GM19328 (cell line): ENCODE measurements at regions not wholly inside any gene's neighbourhood (a gene's known extent, or its start where the extent isn't known, plus 50 kb on each side); places are given as distances from the start of the nearest gene placed in this dataset.
"Not testable (repeated sequence)": the region's sequence is repeated elsewhere in the genome, so short reads cannot be mapped to it uniquely, and the experiment has no call there.

Experiments used
- ATAC-seq: cut with Tn5 transposase; IDR thresholded peaks from one replicate; pipeline ENCODE4 v1.9.1; 2021; ENCODE audit warnings: mild to moderate bottlenecking, moderate library complexity; ENCODE audit not compliant: unreplicated experiment

DNA sequence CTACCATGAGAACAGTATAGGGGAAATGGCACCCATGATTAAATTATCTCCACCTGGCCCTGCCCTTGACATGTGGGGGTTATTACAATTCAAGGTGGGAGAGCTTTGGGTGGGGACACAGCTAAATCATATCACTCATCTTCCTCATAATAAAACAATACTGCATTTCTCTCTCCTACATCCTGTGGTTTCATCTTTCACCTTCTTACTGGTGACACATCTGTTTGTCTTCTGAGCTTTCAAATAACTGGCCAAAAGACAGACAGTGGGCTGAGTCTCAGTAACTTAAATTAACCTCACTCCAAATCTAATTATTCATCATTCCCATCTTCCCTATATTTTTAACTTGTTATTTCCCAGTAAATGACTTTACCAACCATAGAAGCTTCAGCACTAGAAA is 729.7 kb upstream of the USP15 start:
- no peak for ATAC-seq

DNA sequence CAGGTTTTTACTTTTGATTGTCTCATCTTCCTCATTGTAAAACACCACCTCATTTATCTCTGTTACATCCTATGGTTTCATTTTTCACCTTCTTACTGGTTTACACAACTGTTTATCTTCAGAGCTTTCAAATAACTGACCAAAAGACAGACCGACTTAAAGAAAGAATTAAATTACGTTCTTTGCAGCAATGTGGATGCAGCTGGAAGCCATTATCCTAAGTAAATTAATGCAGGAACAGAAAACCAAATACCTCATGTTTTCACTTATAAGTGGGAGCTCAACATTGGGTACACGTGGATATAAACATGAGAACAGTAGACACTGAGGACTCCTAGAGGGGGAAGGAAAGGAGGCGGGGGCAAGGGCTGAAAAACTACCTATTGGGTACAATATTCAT is 729.0 kb upstream of the USP15 start:
- no peak for ATAC-seq

GRCh38 chr12:61536117-61536516 is 724.1 kb upstream of the USP15 start:
- no peak for ATAC-seq

- no peak for ATAC-seq
Observed at GRCh38 chr12:61536525-61536924, 723.7 kb upstream of the USP15 start.

DNA sequence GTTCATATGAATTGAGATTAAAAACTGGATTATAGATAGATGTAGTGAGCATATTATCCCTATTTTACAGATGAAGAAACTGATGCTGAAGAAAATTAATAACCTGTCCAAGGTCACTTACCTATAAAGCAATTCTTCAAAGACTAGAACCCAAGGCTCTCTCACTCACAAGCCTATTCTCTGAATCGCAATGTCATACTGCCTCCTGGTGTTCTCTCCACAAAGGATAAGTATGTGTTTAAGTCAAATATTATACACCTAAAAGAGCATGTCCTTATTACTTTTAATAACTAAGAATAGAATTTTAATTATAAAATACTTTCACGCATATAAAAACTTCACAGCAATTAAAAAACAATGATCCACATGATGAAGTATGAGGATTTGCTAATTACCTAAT is 721.3 kb upstream of the USP15 start:
- ATAC-seq = no peak

DNA sequence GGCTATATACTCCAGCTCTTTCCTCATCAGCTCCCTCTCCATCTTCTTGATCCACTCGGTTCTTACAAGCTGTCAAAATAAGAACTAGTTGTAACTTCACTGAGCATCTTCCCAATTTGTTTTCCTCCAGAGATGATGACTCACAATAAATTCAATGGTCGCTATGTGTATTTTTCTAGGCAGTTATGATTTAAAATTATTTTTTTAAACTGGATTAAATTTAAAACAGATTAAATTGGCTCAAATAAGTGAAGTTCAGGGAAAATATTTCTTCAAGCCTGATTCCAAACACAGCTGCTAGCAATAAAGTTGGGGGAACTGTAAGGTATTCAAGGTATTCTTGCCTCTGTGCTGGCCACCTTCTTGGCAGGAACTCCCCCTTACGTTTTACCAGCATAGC is 717.7 kb upstream of the USP15 start:
- ATAC-seq = no peak

DNA sequence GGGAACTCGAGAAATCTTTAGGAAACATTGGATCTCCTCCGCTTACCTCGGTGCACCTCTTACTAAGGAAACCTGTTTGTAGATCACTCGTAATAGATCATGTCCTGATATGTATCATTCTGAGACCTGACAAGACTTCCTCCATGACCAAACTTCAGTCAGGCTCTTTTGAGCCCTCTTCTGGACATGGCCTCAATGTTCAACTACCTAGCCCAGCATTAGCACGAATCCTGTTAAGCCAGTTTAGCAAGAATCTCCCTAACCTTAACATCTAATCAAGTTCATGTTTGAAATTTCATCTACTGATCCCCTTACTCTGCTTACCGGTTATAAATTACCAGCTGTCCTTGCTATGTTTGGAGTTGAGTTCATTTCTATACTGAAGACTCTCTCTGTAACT is 713.9 kb upstream of the USP15 start:
- ATAC-seq = no peak

DNA sequence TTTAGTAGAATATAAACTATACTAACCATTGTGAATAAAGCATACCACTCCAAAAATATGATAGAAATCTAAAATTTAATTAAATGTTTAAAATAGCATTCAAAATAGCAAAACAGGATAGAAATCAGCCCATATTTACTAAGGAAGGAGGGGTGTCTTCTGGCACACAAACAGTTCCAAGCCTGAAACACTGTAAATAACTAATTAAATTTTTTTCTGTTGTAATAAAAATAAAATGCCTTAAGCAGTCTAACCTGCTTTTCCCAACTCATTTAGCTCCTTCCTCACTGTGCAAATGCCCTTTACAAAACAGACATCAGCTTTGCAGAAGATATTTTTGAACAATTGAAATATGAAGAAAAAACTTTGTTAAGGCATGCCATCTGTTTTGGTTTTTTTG is 707.1 kb upstream of the USP15 start:
- no peak for ATAC-seq

- ATAC-seq = no peak
Observed at GRCh38 chr12:61554268-61555008, 705.8 kb upstream of the USP15 start.

GRCh38 chr12:61563665-61564450 is 696.3 kb upstream of the USP15 start:
- ATAC-seq = no peak

DNA sequence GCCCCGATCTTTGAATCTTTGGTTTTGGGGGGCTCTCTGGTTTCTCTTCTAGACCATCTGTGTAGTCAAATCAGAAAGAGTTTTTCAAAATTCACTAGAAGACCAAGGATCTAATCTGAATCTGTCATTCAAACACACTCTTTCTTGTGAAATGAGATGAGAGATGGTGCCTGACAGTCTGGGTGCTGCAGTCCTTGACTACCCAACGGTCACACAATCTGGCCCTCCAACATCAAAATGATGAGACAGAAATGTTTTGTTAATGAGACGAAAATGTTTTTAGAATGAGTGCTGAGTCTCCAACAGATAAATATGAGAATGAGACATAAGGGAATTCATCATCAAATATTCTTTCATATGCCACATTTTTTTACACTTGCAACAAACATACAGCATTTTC is 695.7 kb upstream of the USP15 start:
- no peak for ATAC-seq

GRCh38 chr12:61566183-61566582 is 694.0 kb upstream of the USP15 start:
- no peak for ATAC-seq

GRCh38 chr12:61574339-61574738 is 685.9 kb upstream of the USP15 start:
- no peak for ATAC-seq

- ATAC-seq = no peak
Observed at GRCh38 chr12:61584943-61585342, 675.3 kb upstream of the USP15 start.

- ATAC-seq = not testable (repeated sequence)
Observed at GRCh38 chr12:61590864-61591263, 669.3 kb upstream of the USP15 start.

- no peak for ATAC-seq
Observed at GRCh38 chr12:61610143-61610542, 650.1 kb upstream of the USP15 start.

GRCh38 chr12:61629702-61630101 is 630.5 kb upstream of the USP15 start:
- ATAC-seq = no peak

DNA sequence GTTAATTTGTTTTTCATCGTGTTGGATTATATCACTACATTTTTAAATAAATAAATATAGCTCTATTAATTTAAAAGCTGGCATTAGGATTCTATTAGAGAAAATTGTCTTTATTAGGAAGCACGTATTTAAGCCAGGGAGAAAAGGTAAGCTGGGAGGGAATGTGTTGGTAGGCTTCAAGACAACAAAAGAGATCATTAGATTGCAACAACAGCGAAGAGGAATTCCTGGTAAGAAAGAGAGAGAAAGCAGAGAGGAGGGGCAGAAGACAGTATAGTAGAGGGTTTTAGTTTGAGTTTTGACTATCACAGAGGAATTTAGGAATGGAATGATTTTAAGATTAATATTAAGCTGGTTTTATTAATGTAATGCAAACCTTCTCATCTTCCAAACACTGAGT is 613.6 kb upstream of the USP15 start:
- ATAC-seq = no peak

DNA sequence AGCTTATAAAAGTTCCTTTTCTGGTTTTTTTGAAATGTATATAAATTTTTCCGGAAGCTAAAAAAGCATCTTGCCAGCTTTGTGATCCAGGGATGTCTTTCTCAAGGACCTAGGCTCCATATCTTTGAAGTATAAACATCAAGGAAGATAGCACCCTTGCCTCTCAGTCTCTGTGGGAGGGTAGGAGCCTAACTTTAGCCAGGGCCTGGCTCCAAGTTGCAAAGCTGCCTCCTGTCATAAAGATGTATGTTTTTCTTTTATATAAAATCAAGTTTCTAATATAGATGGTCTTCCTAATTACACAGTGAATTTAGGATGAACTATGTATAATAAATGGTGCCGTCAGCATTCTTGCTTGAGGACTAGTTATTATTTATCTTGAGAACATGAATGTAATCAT is 612.6 kb upstream of the USP15 start:
- no peak for ATAC-seq

- ATAC-seq = no peak
Observed at GRCh38 chr12:61652265-61652664, 607.9 kb upstream of the USP15 start.

- ATAC-seq = no peak
Observed at GRCh38 chr12:61654698-61655097, 605.5 kb upstream of the USP15 start.

GRCh38 chr12:61655241-61655640 is 605.0 kb upstream of the USP15 start:
- no peak for ATAC-seq
